ENCODE measurements at regions not wholly inside any gene's neighbourhood (a gene's known extent, or its start where the extent isn't known, plus 50 kb on each side); places are given as distances from the start of the nearest gene placed in this dataset.

- TF ChIP-seq, protein P1, sequence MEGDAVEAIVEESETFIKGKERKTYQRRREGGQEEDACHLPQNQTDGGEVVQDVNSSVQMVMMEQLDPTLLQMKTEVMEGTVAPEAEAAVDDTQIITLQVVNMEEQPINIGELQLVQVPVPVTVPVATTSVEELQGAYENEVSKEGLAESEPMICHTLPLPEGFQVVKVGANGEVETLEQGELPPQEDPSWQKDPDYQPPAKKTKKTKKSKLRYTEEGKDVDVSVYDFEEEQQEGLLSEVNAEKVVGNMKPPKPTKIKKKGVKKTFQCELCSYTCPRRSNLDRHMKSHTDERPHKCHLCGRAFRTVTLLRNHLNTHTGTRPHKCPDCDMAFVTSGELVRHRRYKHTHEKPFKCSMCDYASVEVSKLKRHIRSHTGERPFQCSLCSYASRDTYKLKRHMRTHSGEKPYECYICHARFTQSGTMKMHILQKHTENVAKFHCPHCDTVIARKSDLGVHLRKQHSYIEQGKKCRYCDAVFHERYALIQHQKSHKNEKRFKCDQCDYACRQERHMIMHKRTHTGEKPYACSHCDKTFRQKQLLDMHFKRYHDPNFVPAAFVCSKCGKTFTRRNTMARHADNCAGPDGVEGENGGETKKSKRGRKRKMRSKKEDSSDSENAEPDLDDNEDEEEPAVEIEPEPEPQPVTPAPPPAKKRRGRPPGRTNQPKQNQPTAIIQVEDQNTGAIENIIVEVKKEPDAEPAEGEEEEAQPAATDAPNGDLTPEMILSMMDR (IDR thresholded peaks at IDR 0.05) = no peak
- TF ChIP-seq POLR2A (IDR thresholded peaks at IDR 0.05) (no peak), POLR2AphosphoS5 (IDR thresholded peaks at IDR 0.05; ENCODE audit: insufficient read depth in 1 of 2, low read depth in 1 of 2) (no peak)
Measured at GRCh38 chr5:116685931-116686330, 111.3 kb upstream of the SEMA6A start.

All from vagina (tissue), 2 donors.